OCI-LY1 (cell line): ENCODE measurements at regions not wholly inside any gene's neighbourhood (a gene's known extent, or its start where the extent isn't known, plus 50 kb on each side); places are given as distances from the start of the nearest gene placed in this dataset.

Experiments used
- EZH2 ChIP-seq: fragments of 200-600 bp; sonication (generic), shearing (Covaris generic); IDR thresholded peaks from 2 replicates; pipeline ENCODE4 v1.8.0; 2017; ENCODE audit warnings: borderline replicate concordance, mixed run types, mild to moderate bottlenecking, antibody characterized with exemption, low read length, moderate library complexity, mixed read lengths
- TF ChIP-seq, protein P1 (sequence below): fragments of 200-600 bp; sonication (generic), shearing (Covaris generic); IDR thresholded peaks from 2 replicates; pipeline ENCODE4 v1.5.1; 2017; ENCODE audit warnings: mild to moderate bottlenecking, antibody characterized with exemption, low read length, moderate library complexity, mixed read lengths

DNA sequence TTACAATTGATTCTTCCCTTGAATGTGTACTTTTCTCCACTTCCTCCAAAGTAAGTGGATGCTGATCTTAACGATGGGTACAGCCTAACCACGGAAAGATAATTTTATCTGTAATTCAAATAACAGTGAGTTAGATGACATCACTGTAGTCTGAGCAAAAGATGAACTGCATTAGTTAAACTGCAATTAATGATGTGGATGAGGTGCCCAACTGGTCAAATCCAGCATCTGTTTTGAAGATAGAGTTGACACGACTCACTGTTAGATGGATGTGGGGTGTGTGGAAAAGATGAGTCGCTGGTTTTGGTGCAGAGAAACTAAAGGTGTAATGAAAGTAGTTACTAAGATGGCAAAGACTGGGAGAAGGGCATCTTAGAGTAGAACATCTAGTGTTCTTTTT, 270.5 kb upstream of the MEIS1 start:
- TF ChIP-seq, protein P1, sequence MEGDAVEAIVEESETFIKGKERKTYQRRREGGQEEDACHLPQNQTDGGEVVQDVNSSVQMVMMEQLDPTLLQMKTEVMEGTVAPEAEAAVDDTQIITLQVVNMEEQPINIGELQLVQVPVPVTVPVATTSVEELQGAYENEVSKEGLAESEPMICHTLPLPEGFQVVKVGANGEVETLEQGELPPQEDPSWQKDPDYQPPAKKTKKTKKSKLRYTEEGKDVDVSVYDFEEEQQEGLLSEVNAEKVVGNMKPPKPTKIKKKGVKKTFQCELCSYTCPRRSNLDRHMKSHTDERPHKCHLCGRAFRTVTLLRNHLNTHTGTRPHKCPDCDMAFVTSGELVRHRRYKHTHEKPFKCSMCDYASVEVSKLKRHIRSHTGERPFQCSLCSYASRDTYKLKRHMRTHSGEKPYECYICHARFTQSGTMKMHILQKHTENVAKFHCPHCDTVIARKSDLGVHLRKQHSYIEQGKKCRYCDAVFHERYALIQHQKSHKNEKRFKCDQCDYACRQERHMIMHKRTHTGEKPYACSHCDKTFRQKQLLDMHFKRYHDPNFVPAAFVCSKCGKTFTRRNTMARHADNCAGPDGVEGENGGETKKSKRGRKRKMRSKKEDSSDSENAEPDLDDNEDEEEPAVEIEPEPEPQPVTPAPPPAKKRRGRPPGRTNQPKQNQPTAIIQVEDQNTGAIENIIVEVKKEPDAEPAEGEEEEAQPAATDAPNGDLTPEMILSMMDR, result no peak
- TF ChIP-seq EZH2, result no peak
